Nephron progenitor cell (in vitro differentiated cells): ENCODE measurements at regions not wholly inside any gene's neighbourhood (a gene's known extent, or its start where the extent isn't known, plus 50 kb on each side); places are given as distances from the start of the nearest gene placed in this dataset.
A peak's percentile ranks its signal among the peaks of the same experiment; 100 is the strongest.

Experiments used
- DNase-seq: peaks from one replicate; pipeline ENCODE4 v3.0.0; 2021
- H3K27ac Mint-ChIP-seq: 2 replicates; pipeline ENCODE4 v1.8.0; 2021; ENCODE audit warnings: mild to moderate bottlenecking, moderate library complexity, mixed read lengths
- H3K27me3 Mint-ChIP-seq: 2 replicates; pipeline ENCODE4 v1.8.0; 2021; ENCODE audit warnings: mild to moderate bottlenecking, low read depth, mixed read lengths; ENCODE audit not compliant: poor library complexity
- H3K36me3 Mint-ChIP-seq: 2 replicates; pipeline ENCODE4 v1.8.0; 2021; ENCODE audit warnings: low read depth, mixed read lengths
- H3K4me1 Mint-ChIP-seq: 2 replicates; pipeline ENCODE4 v1.8.0; 2021; ENCODE audit warnings: mixed read lengths
- H3K4me3 Mint-ChIP-seq: 2 replicates; pipeline ENCODE4 v1.8.0; 2021; ENCODE audit warnings: mild to moderate bottlenecking, moderate library complexity, mixed read lengths
- H3K9me3 Mint-ChIP-seq: 2 replicates; pipeline ENCODE4 v1.8.0; 2021; ENCODE audit warnings: mild to moderate bottlenecking, moderate library complexity, mixed read lengths
- TF ChIP-seq, protein P1 (sequence below): fragments of 200-600 bp; sonication (generic); IDR thresholded peaks from 2 replicates; pipeline ENCODE4 v1.5.0; 2021; ENCODE audit warnings: antibody characterized with exemption

DNA sequence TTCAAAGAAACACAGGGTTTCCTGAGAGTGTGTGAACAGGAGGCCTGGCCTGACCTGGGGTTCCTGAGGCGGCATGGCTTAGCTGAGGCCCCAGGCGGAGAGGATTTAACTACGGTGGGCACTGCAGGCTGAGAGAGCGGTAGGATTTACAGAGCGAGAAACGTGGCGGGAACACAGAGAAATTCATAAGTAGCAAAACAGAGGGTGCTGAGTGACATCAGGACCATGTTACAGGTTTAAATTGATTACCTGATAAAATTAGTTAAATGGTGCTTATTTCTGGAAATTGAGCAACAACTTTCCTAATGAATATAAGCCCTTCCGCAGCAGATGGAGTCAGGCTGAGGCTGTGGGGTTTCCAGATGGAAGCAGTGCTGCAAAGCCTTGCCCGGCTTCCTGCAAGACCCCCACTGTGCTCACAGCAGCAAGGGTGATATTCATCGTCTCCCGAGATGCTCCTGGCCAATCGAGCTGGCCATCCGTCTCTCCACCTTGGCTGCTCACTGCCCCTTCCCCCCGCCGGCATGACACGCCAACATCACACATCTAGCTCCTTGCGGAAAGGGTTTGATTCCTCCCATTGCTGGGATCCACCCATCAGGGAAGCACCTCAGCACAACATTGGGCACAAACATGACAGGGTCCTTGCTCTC is 69.4 kb upstream of the MORC3 start:
- Mint-ChIP-seq H3K9me3 (no peaks in the 10 kb centered on the region), H3K4me1 (peaks cover 69% of the 10 kb centered on the region), H3K27me3 (no peaks in the 10 kb centered on the region), H3K27ac (peak overlapping the region; percentile 10), H3K36me3 (no peaks in the 10 kb centered on the region), H3K4me3 (no peak overlapping the region)
- no peak for DNase-seq
- TF ChIP-seq, protein P1, sequence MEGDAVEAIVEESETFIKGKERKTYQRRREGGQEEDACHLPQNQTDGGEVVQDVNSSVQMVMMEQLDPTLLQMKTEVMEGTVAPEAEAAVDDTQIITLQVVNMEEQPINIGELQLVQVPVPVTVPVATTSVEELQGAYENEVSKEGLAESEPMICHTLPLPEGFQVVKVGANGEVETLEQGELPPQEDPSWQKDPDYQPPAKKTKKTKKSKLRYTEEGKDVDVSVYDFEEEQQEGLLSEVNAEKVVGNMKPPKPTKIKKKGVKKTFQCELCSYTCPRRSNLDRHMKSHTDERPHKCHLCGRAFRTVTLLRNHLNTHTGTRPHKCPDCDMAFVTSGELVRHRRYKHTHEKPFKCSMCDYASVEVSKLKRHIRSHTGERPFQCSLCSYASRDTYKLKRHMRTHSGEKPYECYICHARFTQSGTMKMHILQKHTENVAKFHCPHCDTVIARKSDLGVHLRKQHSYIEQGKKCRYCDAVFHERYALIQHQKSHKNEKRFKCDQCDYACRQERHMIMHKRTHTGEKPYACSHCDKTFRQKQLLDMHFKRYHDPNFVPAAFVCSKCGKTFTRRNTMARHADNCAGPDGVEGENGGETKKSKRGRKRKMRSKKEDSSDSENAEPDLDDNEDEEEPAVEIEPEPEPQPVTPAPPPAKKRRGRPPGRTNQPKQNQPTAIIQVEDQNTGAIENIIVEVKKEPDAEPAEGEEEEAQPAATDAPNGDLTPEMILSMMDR = no peak

DNA sequence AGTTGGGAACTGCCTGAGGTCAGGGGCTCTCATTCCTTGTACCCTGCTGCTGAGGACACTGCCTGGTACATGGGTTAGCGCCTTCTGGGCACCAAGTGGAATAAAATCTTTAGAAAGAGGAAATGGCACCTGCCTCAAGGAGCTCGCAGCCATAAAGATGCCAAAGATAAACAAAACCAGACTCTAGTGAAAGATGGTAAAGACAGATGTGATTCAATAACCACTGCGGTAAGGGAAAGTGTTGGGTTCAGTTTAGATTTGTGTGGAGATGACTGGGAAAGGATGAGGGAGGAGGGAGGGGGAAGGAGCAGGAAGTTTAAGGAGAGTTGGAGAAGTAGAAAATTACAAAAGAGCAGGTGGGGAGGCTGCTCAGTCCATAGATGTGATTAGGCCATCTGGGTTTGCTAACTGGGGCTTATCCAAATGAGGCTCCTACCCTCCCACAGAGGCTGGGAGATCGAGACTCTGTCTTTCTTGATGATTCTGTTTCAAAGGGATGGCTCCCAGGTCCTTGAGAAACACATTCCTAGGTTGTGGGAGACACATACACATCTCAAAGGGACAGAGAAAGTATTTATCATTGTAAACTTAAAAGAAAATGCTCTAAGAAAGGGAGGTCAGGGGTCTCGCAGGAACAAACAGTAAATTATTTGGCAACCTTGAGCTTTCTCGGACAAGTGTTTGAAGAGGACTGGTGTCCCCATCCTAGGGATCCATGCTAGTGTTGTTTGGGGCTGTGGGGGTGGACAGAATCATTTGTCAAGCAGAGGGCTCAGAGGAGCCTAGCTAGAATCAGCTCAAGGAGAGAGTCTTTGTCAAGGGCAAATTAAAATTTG is 65.7 kb upstream of the MORC3 start:
- Mint-ChIP-seq H3K27ac (peak overlapping the region; percentile 46), H3K27me3 (no peaks in the 10 kb centered on the region), H3K9me3 (no peaks in the 10 kb centered on the region), H3K36me3 (no peaks in the 10 kb centered on the region), H3K4me1 (peaks cover 44% of the 10 kb centered on the region), H3K4me3 (peak overlapping the region; percentile 16)
- no peak for DNase-seq
- TF ChIP-seq, protein P1 = no peak

DNA sequence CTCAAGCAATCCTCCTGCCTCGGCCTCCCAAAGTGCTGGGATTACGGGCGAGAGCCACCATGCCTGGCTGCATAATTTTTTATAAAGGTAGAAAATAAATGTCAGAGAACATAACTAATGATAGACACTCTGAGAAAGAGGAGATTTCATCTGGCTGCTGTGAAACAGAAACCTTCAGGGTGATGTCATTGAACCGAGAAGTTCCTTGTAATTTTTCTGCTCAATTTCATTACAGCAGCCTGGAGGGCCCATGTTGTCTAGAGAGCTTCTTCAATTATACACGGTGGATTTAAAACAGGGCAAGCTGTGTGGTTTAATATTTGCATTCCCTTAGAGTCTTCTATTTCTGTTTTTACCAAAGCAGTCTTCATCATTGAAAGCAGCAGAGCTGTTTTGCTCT is 64.3 kb upstream of the MORC3 start:
- Mint-ChIP-seq H3K27ac (no peak overlapping the region), H3K4me1 (peaks cover 35% of the 10 kb centered on the region), H3K36me3 (no peaks in the 10 kb centered on the region), H3K4me3 (peak overlapping the region; percentile 47), H3K27me3 (no peaks in the 10 kb centered on the region), H3K9me3 (no peaks in the 10 kb centered on the region)
- DNase-seq = no peak
- TF ChIP-seq, protein P1 = no peak

DNA sequence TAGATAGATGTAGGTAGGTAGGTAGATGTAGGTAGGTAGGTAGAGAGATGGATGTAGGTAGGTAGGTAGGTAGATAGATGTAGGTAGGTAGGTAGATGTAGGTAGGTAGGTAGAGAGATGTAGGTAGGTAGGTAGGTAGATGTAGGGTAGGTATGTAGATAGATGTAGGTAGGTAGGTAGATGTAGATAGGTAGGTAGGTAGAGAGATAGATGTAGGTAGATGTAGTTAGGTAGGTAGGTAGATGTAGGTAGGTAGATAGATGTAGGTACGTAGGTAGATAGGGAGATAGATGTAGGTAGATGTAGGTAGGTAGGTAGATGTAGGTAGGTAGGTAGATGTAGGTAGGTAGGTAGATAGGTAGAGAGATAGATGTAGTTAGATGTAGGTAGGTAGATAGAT is 62.3 kb upstream of the MORC3 start:
- Mint-ChIP-seq H3K36me3 (no peaks in the 10 kb centered on the region), H3K9me3 (no peaks in the 10 kb centered on the region)

DNA sequence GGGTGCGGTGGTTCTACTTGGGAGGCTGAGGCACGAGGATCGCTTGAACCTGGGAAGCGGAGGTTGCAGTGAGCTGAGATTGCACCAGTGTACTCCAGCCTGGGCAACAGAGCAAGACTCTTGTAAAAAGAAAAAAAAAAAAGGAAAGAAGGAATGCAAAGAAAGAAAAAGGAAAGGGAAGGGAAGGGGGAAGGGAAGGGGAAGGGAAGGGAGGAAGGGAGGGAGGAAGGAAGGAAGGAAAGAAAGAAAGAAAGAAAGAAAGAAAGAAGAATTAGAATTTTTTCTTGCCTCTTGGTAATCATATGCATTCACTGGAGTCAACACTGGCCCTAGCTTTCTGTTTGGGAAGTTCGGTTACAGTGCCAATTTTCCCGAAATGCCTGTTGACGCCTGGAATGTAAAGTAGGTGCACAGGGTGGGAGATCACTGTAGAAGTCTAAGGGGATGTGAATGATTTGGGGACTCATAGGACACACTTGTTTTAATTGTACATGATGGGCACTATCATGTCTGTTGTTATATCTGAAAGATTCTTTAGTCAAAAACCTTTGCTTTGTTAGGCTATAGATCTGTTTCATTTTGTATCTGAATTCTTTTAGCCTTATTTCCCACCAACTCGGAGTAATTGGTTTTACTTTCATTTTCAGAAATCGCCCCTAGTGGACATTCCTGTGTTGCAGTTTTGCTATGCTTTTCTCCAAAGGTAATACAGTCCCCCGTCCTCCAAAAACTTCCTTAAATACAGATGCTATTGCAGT is 59.8 kb upstream of the MORC3 start:
- H3K27ac Mint-ChIP-seq = no peak overlapping the region
- H3K27me3 Mint-ChIP-seq = no peaks in the 10 kb centered on the region
- no peaks in the 10 kb centered on the region for H3K9me3 Mint-ChIP-seq
- no peak for DNase-seq
- no peaks in the 10 kb centered on the region for H3K36me3 Mint-ChIP-seq
- TF ChIP-seq, protein P1 = peak; percentile 66
- no peak overlapping the region for H3K4me3 Mint-ChIP-seq
- peaks cover 7% of the 10 kb centered on the region for H3K4me1 Mint-ChIP-seq

More for the DNA sequence above, 62.3 kb upstream of the MORC3 start:
- H3K27me3 Mint-ChIP-seq = no peaks in the 10 kb centered on the region
- peaks cover 31% of the 10 kb centered on the region for H3K4me1 Mint-ChIP-seq
- no peak for DNase-seq
- no peak overlapping the region for H3K4me3 Mint-ChIP-seq
- TF ChIP-seq, protein P1 = no peak
- no peak overlapping the region for H3K27ac Mint-ChIP-seq
